HEK293T (cell line): ENCODE measurements at regions not wholly inside any gene's neighbourhood (a gene's known extent, or its start where the extent isn't known, plus 50 kb on each side); places are given as distances from the start of the nearest gene placed in this dataset.

ENCODE experiments used
- CTCF ChIA-PET: fragments of 350-600 bp; formaldehyde crosslinking; extraction: SDS; loops from one replicate; lab custom pipeline; 2021; ENCODE audit warnings: antibody characterized with exemption, inconsistent platforms; lab: Yijun Ruan, JAX
- POLR2A ChIA-PET: fragments of 350-600 bp; formaldehyde crosslinking; extraction: SDS; loops from one replicate; lab custom pipeline; 2020; ENCODE audit warnings: antibody characterized with exemption, inconsistent platforms; lab: Yijun Ruan, JAX
- DNase-seq: peaks from one replicate; pipeline ENCODE4 v3.0.0; 2012; ENCODE audit warnings: mixed read lengths; ENCODE audit errors: extremely low spot score
- ARNT ChIP-seq: fragments of 450-650 bp; IDR thresholded peaks from 2 replicates; pipeline ENCODE4 v1.6.1; 2017; ENCODE audit warnings: mild to moderate bottlenecking
- BHLHE40 ChIP-seq: fragments of 450-650 bp; IDR thresholded peaks from 2 replicates; pipeline ENCODE4 v1.6.1; 2016; ENCODE audit warnings: mild to moderate bottlenecking, moderate library complexity, borderline replicate concordance
- CTBP1 ChIP-seq: fragments of 450-650 bp; IDR thresholded peaks from 2 replicates; pipeline ENCODE4 v1.6.1; 2016; ENCODE audit warnings: borderline replicate concordance
- ELF4 ChIP-seq: fragments of 450-650 bp; IDR thresholded peaks from 2 replicates; pipeline ENCODE4 v1.6.1; 2017; ENCODE audit warnings: antibody characterized with exemption
- FOXA1 ChIP-seq: fragments of 450-650 bp; IDR thresholded peaks from 2 replicates; pipeline ENCODE4 v1.6.1; 2016; ENCODE audit warnings: mild to moderate bottlenecking
- FOXK2 ChIP-seq: fragments of 450-650 bp; IDR thresholded peaks from 2 replicates; pipeline ENCODE4 v1.6.1; 2016; ENCODE audit warnings: mild to moderate bottlenecking
- FOXM1 ChIP-seq: fragments of 450-650 bp; IDR thresholded peaks from 2 replicates; pipeline ENCODE4 v1.6.1; 2017; ENCODE audit warnings: mild to moderate bottlenecking, borderline replicate concordance
- HDGF ChIP-seq: fragments of 450-650 bp; IDR thresholded peaks from 2 replicates; pipeline ENCODE4 v1.6.1; 2017; ENCODE audit warnings: antibody characterized with exemption, borderline replicate concordance
- L3MBTL2 ChIP-seq: fragments of 450-650 bp; conservative IDR thresholded peaks from 2 replicates; pipeline ENCODE4 v1.6.1; 2016; ENCODE audit warnings: mild to moderate bottlenecking
- LEF1 ChIP-seq: fragments of 450-650 bp; IDR thresholded peaks from 2 replicates; pipeline ENCODE4 v1.6.1; 2017; ENCODE audit warnings: mild to moderate bottlenecking, borderline replicate concordance
- NFRKB ChIP-seq: fragments of 450-650 bp; IDR thresholded peaks from 2 replicates; pipeline ENCODE4 v1.6.1; 2016; ENCODE audit warnings: mild to moderate bottlenecking, moderate library complexity
- PKNOX1 ChIP-seq: fragments of 450-650 bp; IDR thresholded peaks from 2 replicates; pipeline ENCODE4 v1.6.1; 2016
- SP1 ChIP-seq: fragments of 450-650 bp; IDR thresholded peaks from 2 replicates; pipeline ENCODE4 v1.6.1; 2017
- SUZ12 ChIP-seq: fragments of 450-650 bp; IDR thresholded peaks from 2 replicates; pipeline ENCODE4 v1.6.1; 2016; ENCODE audit warnings: mild to moderate bottlenecking
- TARDBP ChIP-seq: fragments of 450-650 bp; IDR thresholded peaks from 2 replicates; pipeline ENCODE4 v1.6.1; 2016
- ZNF384 ChIP-seq: fragments of 450-650 bp; IDR thresholded peaks from 2 replicates; pipeline ENCODE4 v1.6.1; 2016

DNA sequence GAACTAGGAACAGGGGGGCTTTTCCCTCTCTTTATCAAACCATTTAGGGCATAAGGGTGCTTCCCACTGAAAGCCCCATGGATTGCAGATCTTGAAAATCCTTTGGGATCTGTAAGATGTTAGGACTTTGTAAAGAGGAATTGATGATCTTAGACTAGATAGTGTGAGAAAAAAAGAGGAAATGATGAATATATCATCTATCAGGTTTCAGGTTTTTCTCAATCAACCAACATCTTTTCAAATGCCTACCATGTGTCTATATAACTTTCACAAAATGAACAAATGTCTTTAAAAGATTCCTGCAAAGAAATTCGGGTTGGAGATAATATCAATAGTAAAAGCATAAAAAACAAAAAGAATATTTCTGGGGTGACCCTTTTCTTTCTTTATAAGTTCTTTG lies 50.1 kb downstream of the KCNC4 start:
- ChIA-PET CTCF (no interaction called here), POLR2A (no interaction called here)
- no peak for TF ChIP-seq SP1
- no peak for TF ChIP-seq ELF4
- no peak for TF ChIP-seq PKNOX1
- TF ChIP-seq ZNF384 = no peak
- no peak for TF ChIP-seq FOXM1
- TF ChIP-seq LEF1 = no peak
- no peak for TF ChIP-seq BHLHE40
- no peak for TF ChIP-seq NFRKB
- no peak for TF ChIP-seq TARDBP
- no peak for TF ChIP-seq FOXK2
- no peak for TF ChIP-seq SUZ12
- no peak for TF ChIP-seq CTBP1
- TF ChIP-seq ARNT = no peak
- no peak for TF ChIP-seq FOXA1
- no peak for DNase-seq

DNA sequence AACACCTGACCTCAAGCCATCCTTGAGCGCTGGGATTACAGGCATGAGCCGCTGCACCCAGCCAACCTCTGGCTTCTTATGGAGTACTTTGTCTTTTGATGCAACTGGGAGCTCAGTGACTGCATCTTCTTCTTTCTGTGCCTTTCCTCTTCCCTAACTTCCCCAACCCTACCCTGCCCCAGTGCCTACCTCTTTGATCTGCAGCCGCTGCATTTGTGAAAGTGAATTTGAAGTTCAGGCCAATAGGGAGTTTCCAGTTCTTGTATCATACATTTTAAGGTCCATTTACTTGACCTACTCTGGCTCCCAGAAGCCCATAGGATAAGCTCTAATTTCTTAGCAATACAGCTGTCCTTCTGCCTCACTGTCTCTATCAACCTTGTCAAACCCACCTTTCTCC lies 52.2 kb downstream of the KCNC4 start:
- DNase-seq = no peak
- TF ChIP-seq ZNF384 (no peak), BHLHE40 (no peak), L3MBTL2 (no peak), HDGF (no peak), PKNOX1 (no peak), ARNT (no peak), FOXM1 (no peak), TARDBP (no peak), LEF1 (no peak), CTBP1 (no peak), SP1 (no peak), NFRKB (no peak), ELF4 (no peak), FOXA1 (no peak), FOXK2 (no peak), SUZ12 (no peak)
- ChIA-PET POLR2A (no interaction called here), CTCF (no interaction called here)

GRCh38 chr1:110262846-110263631 lies 52.9 kb downstream of the KCNC4 start:
- TF ChIP-seq ELF4 (no peak), LEF1 (no peak), SP1 (no peak), TARDBP (no peak), ZNF384 (no peak), L3MBTL2 (no peak), CTBP1 (no peak), FOXM1 (no peak), HDGF (no peak), FOXA1 (no peak), FOXK2 (no peak), BHLHE40 (no peak)
- no peak for DNase-seq
- CTCF ChIA-PET = no interaction called here
- POLR2A ChIA-PET = no interaction called here

GRCh38 chr1:110264430-110264829 lies 54.3 kb downstream of the KCNC4 start:
- ChIA-PET CTCF (no interaction called here), POLR2A (no interaction called here)
- TF ChIP-seq ZNF384 (no peak), TARDBP (no peak), FOXK2 (no peak), FOXM1 (no peak)
- no peak for DNase-seq

GRCh38 chr1:110265186-110265585 lies 55.1 kb downstream of the KCNC4 start:
- TF ChIP-seq LEF1 (no peak), BHLHE40 (no peak)
- CTCF ChIA-PET = no interaction called here
- no peak for DNase-seq
- POLR2A ChIA-PET = no interaction called here

- ChIA-PET CTCF (interaction anchor here (1.0 kb wide), 1 partner anchor 59 kb away, joined by 3 read pairs; no protein-coding TSS in a partner anchor), POLR2A (no interaction called here)
Observed at GRCh38 chr1:110266834-110267233, 56.7 kb downstream of the KCNC4 start.

More at GRCh38 chr1:110266834-110267233, 56.7 kb downstream of the KCNC4 start:
- no peak for TF ChIP-seq SP1
- TF ChIP-seq TARDBP = no peak
- TF ChIP-seq FOXA1 = no peak
- no peak for TF ChIP-seq FOXK2
- TF ChIP-seq L3MBTL2 = no peak
- TF ChIP-seq ZNF384 = no peak
- TF ChIP-seq FOXM1 = no peak
- TF ChIP-seq SUZ12 = no peak
- TF ChIP-seq BHLHE40 = no peak
- TF ChIP-seq ELF4 = no peak
- no peak for TF ChIP-seq PKNOX1
- no peak for TF ChIP-seq LEF1
- TF ChIP-seq NFRKB = no peak
- no peak for TF ChIP-seq HDGF
- no peak for DNase-seq
